HEK293 (cell line): ENCODE measurements at regions not wholly inside any gene's neighbourhood (a gene's known extent, or its start where the extent isn't known, plus 50 kb on each side); places are given as distances from the start of the nearest gene placed in this dataset.
A peak's percentile ranks its signal among the peaks of the same experiment; 100 is the strongest.
"Not testable (repeated sequence)": the region's sequence is repeated elsewhere in the genome, so short reads cannot be mapped to it uniquely, and the experiment has no call there.

Source experiments
- CTCF ChIA-PET: fragments of 350-600 bp; formaldehyde crosslinking; extraction: SDS; loops from one replicate; lab custom pipeline; 2021; ENCODE audit warnings: antibody characterized with exemption; lab: Yijun Ruan, JAX
- POLR2A ChIA-PET: fragments of 300-600 bp; formaldehyde crosslinking; extraction: SDS; loops from one replicate; lab custom pipeline; 2020; ENCODE audit warnings: antibody characterized with exemption, inconsistent platforms; lab: Yijun Ruan, JAX
- H3K27ac ChIP-seq: fragments of 200-500 bp; sonication (Bioruptor generic); 2 replicates; pipeline ENCODE4 v1.5.1; 2014; ENCODE audit warnings: low read depth, low read length, control low read depth, inconsistent platforms; ENCODE audit errors: extremely low read depth
- H3K36me3 ChIP-seq, 2 experiments: fragments of 200-500 bp in 1 of 2; sonication (Bioruptor generic) in 1 of 2; 1 replicate in 1 of 2; 2 replicates in 1 of 2; pipeline ENCODE4 v1.5.1; 2014 to 2017; ENCODE audit warnings: inconsistent platforms in 2 of 2, low read length in 2 of 2; ENCODE audit not compliant: control insufficient read depth in 2 of 2, insufficient read depth in 1 of 2
- H3K4me1 ChIP-seq: fragments of 200-500 bp; sonication (Bioruptor generic); 2 replicates; pipeline ENCODE4 v1.5.1; 2014; ENCODE audit warnings: mild to moderate bottlenecking, low read length, inconsistent platforms; ENCODE audit not compliant: control insufficient read depth, insufficient read depth
- H3K4me3 ChIP-seq: 2 replicates; pipeline ENCODE4 v1.5.1; 2011; ENCODE audit warnings: low read depth, mild to moderate bottlenecking, control low read depth, low read length, moderate library complexity
- H3K9me3 ChIP-seq: fragments of 200-500 bp; sonication (Bioruptor generic); 2 replicates; pipeline ENCODE4 v1.5.1; 2014; ENCODE audit warnings: low read depth, low read length, inconsistent platforms; ENCODE audit not compliant: control insufficient read depth, insufficient read depth
- GLIS1 ChIP-seq: fragments of 450-650 bp; formaldehyde crosslinking; IDR thresholded peaks from 2 replicates; pipeline ENCODE4 v1.5.1; 2016; ENCODE audit warnings: missing biosample characterization, missing genetic modification characterization
- HIC1 ChIP-seq: fragments of 450-650 bp; formaldehyde crosslinking; IDR thresholded peaks from 2 replicates; pipeline ENCODE4 v1.5.1; 2016; ENCODE audit warnings: missing biosample characterization, missing genetic modification characterization
- KLF10 ChIP-seq: fragments of 450-650 bp; IDR thresholded peaks from 2 replicates; pipeline ENCODE4 v1.5.1; 2018; ENCODE audit warnings: missing biosample characterization, mild to moderate bottlenecking, missing genetic modification characterization
- KLF8 ChIP-seq: fragments of 450-650 bp; formaldehyde crosslinking; IDR thresholded peaks from 2 replicates; pipeline ENCODE4 v1.5.1; 2016; ENCODE audit warnings: missing biosample characterization, missing genetic modification characterization
- SP7 ChIP-seq: fragments of 450-650 bp; formaldehyde crosslinking; IDR thresholded peaks from 2 replicates; pipeline ENCODE4 v1.5.1; 2016; ENCODE audit warnings: missing biosample characterization, missing genetic modification characterization
- ZBTB21 ChIP-seq: fragments of 450-650 bp; formaldehyde crosslinking; IDR thresholded peaks from 2 replicates; pipeline ENCODE4 v1.5.1; 2017; ENCODE audit warnings: missing biosample characterization, missing genetic modification characterization
- ZNF10 ChIP-seq: fragments of 450-650 bp; formaldehyde crosslinking; IDR thresholded peaks from 2 replicates; pipeline ENCODE4 v1.5.1; 2017; ENCODE audit warnings: missing biosample characterization, missing genetic modification characterization
- ZNF184 ChIP-seq: fragments of 450-650 bp; IDR thresholded peaks from 2 replicates; pipeline ENCODE4 v1.5.1; 2018; ENCODE audit warnings: missing biosample characterization, mild to moderate bottlenecking, missing genetic modification characterization
- ZNF248 ChIP-seq: fragments of 450-650 bp; formaldehyde crosslinking; IDR thresholded peaks from 2 replicates; pipeline ENCODE4 v1.5.1; 2017; ENCODE audit warnings: missing biosample characterization, missing genetic modification characterization
- ZNF280C ChIP-seq: fragments of 450-650 bp; formaldehyde crosslinking; IDR thresholded peaks from 2 replicates; pipeline ENCODE4 v1.5.1; 2016; ENCODE audit warnings: missing biosample characterization, missing genetic modification characterization
- ZNF302 ChIP-seq: fragments of 450-650 bp; formaldehyde crosslinking; IDR thresholded peaks from 2 replicates; pipeline ENCODE4 v1.5.1; 2016; ENCODE audit warnings: missing biosample characterization, missing genetic modification characterization, low read depth
- ZNF324 ChIP-seq: fragments of 450-650 bp; formaldehyde crosslinking; IDR thresholded peaks from 2 replicates; pipeline ENCODE4 v1.5.1; 2016; ENCODE audit warnings: missing biosample characterization, missing genetic modification characterization
- ZNF341 ChIP-seq: fragments of 450-650 bp; formaldehyde crosslinking; IDR thresholded peaks from 2 replicates; pipeline ENCODE4; 2016; ENCODE audit warnings: low read depth, missing biosample characterization, missing genetic modification characterization
- ZNF394 ChIP-seq: fragments of 450-650 bp; formaldehyde crosslinking; IDR thresholded peaks from 2 replicates; pipeline ENCODE4 v1.5.1; 2016; ENCODE audit warnings: missing biosample characterization, missing genetic modification characterization, mild to moderate bottlenecking, moderate library complexity, borderline replicate concordance
- ZNF433 ChIP-seq: fragments of 450-650 bp; formaldehyde crosslinking; IDR thresholded peaks from 2 replicates; pipeline ENCODE4 v1.5.1; 2016; ENCODE audit warnings: missing biosample characterization, missing genetic modification characterization, low read depth
- ZNF449 ChIP-seq: fragments of 450-650 bp; formaldehyde crosslinking; IDR thresholded peaks from 2 replicates; pipeline ENCODE4 v1.5.1; 2017; ENCODE audit warnings: missing biosample characterization, mild to moderate bottlenecking, missing genetic modification characterization, moderate library complexity
- ZNF610 ChIP-seq: fragments of 450-650 bp; formaldehyde crosslinking; IDR thresholded peaks from 2 replicates; pipeline ENCODE4 v1.5.1; 2016; ENCODE audit warnings: missing biosample characterization, missing genetic modification characterization, borderline replicate concordance
- ZNF645 ChIP-seq: fragments of 450-650 bp; formaldehyde crosslinking; IDR thresholded peaks from 2 replicates; pipeline ENCODE4; 2016; ENCODE audit warnings: missing biosample characterization, missing genetic modification characterization
- ZNF677 ChIP-seq: fragments of 450-650 bp; IDR thresholded peaks from 2 replicates; pipeline ENCODE4 v1.5.0; 2018; ENCODE audit warnings: missing biosample characterization, mild to moderate bottlenecking, missing genetic modification characterization, moderate library complexity
- ZNF692 ChIP-seq: fragments of 450-650 bp; formaldehyde crosslinking; IDR thresholded peaks from 2 replicates; pipeline ENCODE4 v1.5.1; 2016; ENCODE audit warnings: missing biosample characterization, missing genetic modification characterization
- ZNF76 ChIP-seq: fragments of 450-650 bp; formaldehyde crosslinking; IDR thresholded peaks from 2 replicates; pipeline ENCODE4; 2016; ENCODE audit warnings: low read depth, missing biosample characterization, missing genetic modification characterization, borderline replicate concordance
- ZNF837 ChIP-seq: fragments of 450-650 bp; formaldehyde crosslinking; IDR thresholded peaks from 2 replicates; pipeline ENCODE4 v1.5.1; 2016; ENCODE audit warnings: missing biosample characterization, missing genetic modification characterization

GRCh38 chr1:38151399-38151798, 104.8 kb upstream of the POU3F1 start:
- Histone ChIP-seq H3K4me1 (no peaks in the 10 kb centered on the region), H3K9me3 (no peaks in the 10 kb centered on the region), H3K27ac (no peak overlapping the region), H3K36me3 (no peaks in the 10 kb centered on the region), H3K4me3 (no peak overlapping the region)
- ChIA-PET POLR2A (no interaction called here), CTCF (interaction anchor here (0.6 to 1.0 kb wide), 3 partner anchors 23 to 765 kb away, joined by 3 read pairs; no protein-coding TSS in a partner anchor)
- TF ChIP-seq ZNF324 (tag by site-specific recombination) = no peak
- no peak for TF ChIP-seq ZNF610
- TF ChIP-seq SP7 (tag by site-specific recombination) = no peak
- no peak for TF ChIP-seq ZNF677
- TF ChIP-seq ZBTB21 (tag by site-specific recombination) = no peak
- no peak for TF ChIP-seq ZNF280C
- TF ChIP-seq GLIS1 (tag by site-specific recombination) = peak; percentile 27; the same call in 1 of the 2 replicates
- TF ChIP-seq ZNF76 = no peak

GRCh38 chr1:38146079-38146478, 99.5 kb upstream of the POU3F1 start:
- H3K4me1 ChIP-seq, POLR2A ChIA-PET, H3K36me3 ChIP-seq, CTCF ChIA-PET, H3K9me3 ChIP-seq, H3K4me3 ChIP-seq, H3K27ac ChIP-seq: not testable (repeated sequence)
- peak; percentile 96 for TF ChIP-seq ZNF302

GRCh38 chr1:38142606-38143005, 96.0 kb upstream of the POU3F1 start:
- H3K36me3 ChIP-seq = no peaks in the 10 kb centered on the region
- POLR2A ChIA-PET = no interaction called here
- H3K9me3 ChIP-seq = no peaks in the 10 kb centered on the region; the same call in 1 of the 2 replicates
- no peak overlapping the region for H3K4me3 ChIP-seq
- no peaks in the 10 kb centered on the region for H3K4me1 ChIP-seq
- no peak for TF ChIP-seq ZNF433 (tag by site-specific recombination)
- no peak for TF ChIP-seq ZNF837 (tag by site-specific recombination)
- TF ChIP-seq ZNF184 (tag by site-specific recombination) = no peak
- TF ChIP-seq ZNF248 = no peak
- no peak overlapping the region for H3K27ac ChIP-seq
- CTCF ChIA-PET = interaction anchor here (0.6 kb wide), 1 partner anchor 226 kb away, joined by 5 read pairs; no protein-coding TSS in a partner anchor

- ChIA-PET POLR2A (no interaction called here), CTCF (no interaction called here)
- no peaks in the 10 kb centered on the region for H3K4me1 ChIP-seq
- H3K36me3 ChIP-seq = no peaks in the 10 kb centered on the region
- no peak for TF ChIP-seq HIC1
- TF ChIP-seq ZNF645 (tag by site-specific recombination) = no peak
- TF ChIP-seq ZNF10 (tag by site-specific recombination) = no peak
- no peak for TF ChIP-seq ZNF341 (tag by site-specific recombination)
- no peak for TF ChIP-seq KLF8
- no peak for TF ChIP-seq ZNF449 (tag by site-specific recombination)
- TF ChIP-seq KLF10 (tag by site-specific recombination) = no peak
- no peak for TF ChIP-seq ZNF692 (tag by site-specific recombination)
- no peak for TF ChIP-seq ZNF394
- H3K4me3 ChIP-seq = no peak overlapping the region
- H3K9me3 ChIP-seq = no peaks in the 10 kb centered on the region; the same call in 1 of the 2 replicates
- no peak overlapping the region for H3K27ac ChIP-seq
These were observed 94.9 kb upstream of the POU3F1 start for GRCh38 chr1:38141483-38141882.
